ENCODE measurements at regions not wholly inside any gene's neighbourhood (a gene's known extent, or its start where the extent isn't known, plus 50 kb on each side); places are given as distances from the start of the nearest gene placed in this dataset.

DNA sequence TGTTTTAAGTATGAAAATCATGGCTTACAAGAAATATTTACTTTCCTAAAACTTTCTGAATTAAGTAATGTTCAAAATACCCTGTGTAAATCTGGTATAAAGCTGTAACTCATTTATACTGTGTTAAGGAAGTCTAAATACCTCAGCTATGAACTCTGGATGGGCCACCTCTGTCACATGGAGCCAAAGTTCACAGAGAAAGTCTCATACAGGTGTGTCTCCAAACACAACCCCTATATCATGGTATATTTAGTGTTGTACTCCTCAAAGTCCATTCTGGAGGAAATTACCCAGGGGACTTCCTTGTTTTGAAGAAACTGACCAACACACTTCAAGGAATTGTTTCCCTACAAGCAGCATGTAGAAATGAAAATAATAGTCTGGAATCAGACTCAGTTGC, 909.2 kb upstream of the TENM4 start:
- H3K9ac ChIP-seq (ENCODE audit: low read length) = no peak overlapping the region
- H3K9me3 ChIP-seq (ENCODE audit: control insufficient read depth, low read length) = no peaks in the 10 kb centered on the region
- peaks cover 13% of the 10 kb centered on the region for H3K4me1 ChIP-seq (ENCODE audit: control insufficient read depth, insufficient read depth, low read length)
- H3K36me3 ChIP-seq (ENCODE audit: control insufficient read depth, insufficient read depth, low read length) = no peaks in the 10 kb centered on the region
- no peaks in the 10 kb centered on the region for H3K27me3 ChIP-seq (ENCODE audit: control insufficient read depth, insufficient read depth, low read length)
- H3K4me3 ChIP-seq (ENCODE audit: low read length) = no peak overlapping the region

DNA sequence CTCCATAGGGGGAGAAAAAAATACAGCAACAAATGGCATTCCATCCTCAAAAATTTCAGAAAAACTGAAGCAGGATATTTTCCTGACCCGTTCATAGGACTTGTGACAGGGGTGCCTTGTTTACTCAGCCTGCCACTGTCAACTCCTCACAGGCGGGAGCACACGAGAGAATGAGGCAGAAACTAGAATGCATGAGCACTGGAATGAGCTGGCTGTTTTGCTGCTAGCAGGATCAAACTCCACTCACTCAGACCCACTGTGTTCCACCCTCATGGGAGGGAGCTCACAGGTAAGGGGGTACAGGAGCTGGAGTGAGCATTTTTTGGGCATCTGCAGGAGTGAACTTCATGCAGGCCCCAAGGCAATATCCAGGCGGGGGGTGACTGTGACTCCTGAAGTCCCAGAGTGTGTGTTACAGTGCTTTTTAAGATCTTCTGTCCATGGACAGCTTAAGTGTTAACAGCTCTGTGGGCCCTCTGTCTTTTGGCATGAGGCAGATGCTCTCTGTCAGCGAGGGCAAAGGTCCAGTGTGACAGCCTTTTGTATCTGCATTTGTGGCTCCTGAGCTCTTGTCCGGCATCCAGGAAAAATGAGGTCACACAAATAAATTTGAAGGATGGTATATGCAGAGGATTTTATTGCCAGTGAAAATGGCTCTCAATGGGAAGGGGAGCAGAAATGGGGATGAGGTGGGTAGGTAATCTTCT, 905.7 kb upstream of the TENM4 start:
- H3K4me1 ChIP-seq (ENCODE audit: control insufficient read depth, insufficient read depth, low read length) = peaks cover 13% of the 10 kb centered on the region

DNA sequence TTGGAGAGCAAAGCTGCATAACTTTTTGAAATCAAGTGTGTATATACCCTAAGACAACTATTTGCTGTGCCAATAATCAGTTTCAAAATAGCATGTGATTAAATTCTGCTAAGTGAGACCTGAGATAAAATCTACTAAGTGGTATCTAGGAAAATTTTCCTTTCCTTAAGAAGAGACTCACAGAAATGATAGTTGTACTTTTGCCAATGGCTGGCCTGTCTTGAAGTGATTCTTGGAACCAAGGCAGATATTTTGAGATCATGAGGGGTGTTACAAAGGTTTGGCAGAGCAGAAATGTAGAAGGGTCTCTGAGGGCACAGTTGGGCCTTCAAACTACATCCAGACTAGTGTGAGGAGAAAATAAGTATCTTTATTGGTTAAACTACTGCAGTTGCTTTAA, 902.6 kb upstream of the TENM4 start:
- H3K36me3 ChIP-seq (ENCODE audit: control insufficient read depth, insufficient read depth, low read length) = no peaks in the 10 kb centered on the region
- H3K4me1 ChIP-seq (ENCODE audit: control insufficient read depth, insufficient read depth, low read length) = peaks cover 5% of the 10 kb centered on the region
- no peaks in the 10 kb centered on the region for H3K9me3 ChIP-seq (ENCODE audit: control insufficient read depth, low read length)
- H3K4me3 ChIP-seq (ENCODE audit: low read length) = no peak overlapping the region
- no peak overlapping the region for H3K9ac ChIP-seq (ENCODE audit: low read length)
- H3K27me3 ChIP-seq (ENCODE audit: control insufficient read depth, insufficient read depth, low read length) = no peaks in the 10 kb centered on the region

More for the DNA sequence above, 905.7 kb upstream of the TENM4 start:
- Histone ChIP-seq H3K9me3 (ENCODE audit: control insufficient read depth, low read length) (no peaks in the 10 kb centered on the region), H3K9ac (ENCODE audit: low read length) (no peak overlapping the region), H3K4me3 (ENCODE audit: low read length) (no peak overlapping the region), H3K27me3 (ENCODE audit: control insufficient read depth, insufficient read depth, low read length) (no peaks in the 10 kb centered on the region), H3K36me3 (ENCODE audit: control insufficient read depth, insufficient read depth, low read length) (no peaks in the 10 kb centered on the region)

DNA sequence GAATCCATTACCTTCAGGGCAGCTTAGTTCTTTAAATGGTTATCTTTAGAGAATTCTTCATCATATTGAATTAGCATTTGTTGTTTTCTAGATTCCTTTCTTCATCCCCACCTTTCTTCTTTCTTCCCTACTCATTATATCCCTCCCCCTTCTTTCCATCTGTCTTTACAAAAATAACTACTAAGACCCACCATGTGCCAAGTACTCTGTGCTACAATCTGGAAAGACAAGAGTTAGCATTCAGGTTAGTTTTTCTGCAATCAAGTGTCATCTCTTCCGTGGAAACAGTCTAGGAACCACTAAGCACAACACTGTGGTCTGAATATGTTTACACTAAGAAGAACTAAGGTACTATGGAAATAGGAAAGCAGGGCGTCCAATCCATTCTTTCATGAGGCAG, 897.4 kb upstream of the TENM4 start:
- Histone ChIP-seq H3K4me3 (ENCODE audit: low read length) (no peak overlapping the region), H3K4me1 (ENCODE audit: control insufficient read depth, insufficient read depth, low read length) (no peaks in the 10 kb centered on the region), H3K9me3 (ENCODE audit: control insufficient read depth, low read length) (no peaks in the 10 kb centered on the region), H3K27me3 (ENCODE audit: control insufficient read depth, insufficient read depth, low read length) (no peaks in the 10 kb centered on the region), H3K9ac (ENCODE audit: low read length) (no peak overlapping the region), H3K36me3 (ENCODE audit: control insufficient read depth, insufficient read depth, low read length) (no peaks in the 10 kb centered on the region)

DNA sequence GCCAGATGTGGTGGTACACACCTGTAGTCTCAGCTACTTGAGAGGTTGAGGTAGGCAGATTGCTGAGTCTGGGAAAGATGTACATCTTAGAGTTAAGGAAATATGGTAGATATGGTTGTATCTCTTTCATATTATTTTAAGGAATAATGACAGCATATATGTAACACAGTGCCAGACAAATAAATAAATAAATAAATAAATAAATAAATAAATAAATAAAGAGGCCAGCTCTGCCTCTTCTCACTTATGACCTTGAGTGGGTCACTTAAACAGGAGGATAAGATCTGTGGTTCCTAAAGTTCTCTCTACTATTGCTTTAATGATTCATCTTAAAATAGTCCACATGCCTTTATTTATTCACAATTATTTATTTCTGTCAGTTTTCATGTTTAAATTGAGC, 890.9 kb upstream of the TENM4 start:
- Histone ChIP-seq H3K9ac (ENCODE audit: low read length) (no peak overlapping the region), H3K36me3 (ENCODE audit: control insufficient read depth, insufficient read depth, low read length) (no peaks in the 10 kb centered on the region), H3K4me3 (ENCODE audit: low read length) (no peak overlapping the region), H3K27me3 (ENCODE audit: control insufficient read depth, insufficient read depth, low read length) (no peaks in the 10 kb centered on the region), H3K4me1 (ENCODE audit: control insufficient read depth, insufficient read depth, low read length) (no peaks in the 10 kb centered on the region), H3K9me3 (ENCODE audit: control insufficient read depth, low read length) (no peaks in the 10 kb centered on the region)

DNA sequence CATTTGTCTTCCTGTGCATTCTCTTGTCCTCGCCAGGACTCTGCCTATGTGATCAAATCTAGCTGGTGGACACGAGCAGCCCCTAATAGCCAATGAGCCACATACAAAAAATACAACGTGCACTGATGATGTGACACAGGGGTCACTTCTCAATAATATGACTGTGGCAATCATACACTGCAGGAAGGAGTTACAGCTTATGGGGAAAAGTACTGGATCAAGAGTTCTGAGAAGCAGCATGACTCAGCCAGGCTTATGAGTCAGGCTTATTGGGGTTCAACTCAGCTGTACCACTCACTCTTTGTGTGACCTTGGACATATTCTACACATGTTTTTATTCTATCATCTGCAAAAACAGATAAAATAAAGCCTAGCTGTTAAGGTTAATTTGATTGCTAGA, 889.4 kb upstream of the TENM4 start:
- no peaks in the 10 kb centered on the region for H3K4me1 ChIP-seq (ENCODE audit: control insufficient read depth, insufficient read depth, low read length)
- no peaks in the 10 kb centered on the region for H3K27me3 ChIP-seq (ENCODE audit: control insufficient read depth, insufficient read depth, low read length)
- H3K36me3 ChIP-seq (ENCODE audit: control insufficient read depth, insufficient read depth, low read length) = no peaks in the 10 kb centered on the region
- no peak overlapping the region for H3K9ac ChIP-seq (ENCODE audit: low read length)
- no peak overlapping the region for H3K4me3 ChIP-seq (ENCODE audit: low read length)
- H3K9me3 ChIP-seq (ENCODE audit: control insufficient read depth, low read length) = no peaks in the 10 kb centered on the region

DNA sequence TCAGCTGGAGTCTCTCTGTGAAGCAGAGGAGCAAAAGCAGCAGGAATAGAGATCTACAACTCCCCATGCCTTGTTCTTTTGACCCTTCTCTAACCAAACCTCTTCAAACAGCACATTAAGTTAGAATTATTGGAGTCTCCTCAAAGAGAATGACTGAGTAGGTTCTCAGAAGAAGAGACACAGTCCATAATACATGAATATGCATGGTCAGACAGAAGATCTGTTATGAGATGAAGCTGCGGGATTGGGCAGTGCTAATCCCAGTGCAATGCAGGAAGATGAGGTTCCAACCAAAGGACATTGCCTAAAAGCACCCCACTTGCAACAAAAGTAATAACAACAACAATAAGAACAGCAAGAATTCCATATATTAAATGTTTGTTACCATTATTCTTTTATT, 887.9 kb upstream of the TENM4 start:
- Histone ChIP-seq H3K27me3 (ENCODE audit: control insufficient read depth, insufficient read depth, low read length) (no peaks in the 10 kb centered on the region), H3K9ac (ENCODE audit: low read length) (no peak overlapping the region), H3K4me1 (ENCODE audit: control insufficient read depth, insufficient read depth, low read length) (no peaks in the 10 kb centered on the region), H3K4me3 (ENCODE audit: low read length) (no peak overlapping the region), H3K9me3 (ENCODE audit: control insufficient read depth, low read length) (no peaks in the 10 kb centered on the region), H3K36me3 (ENCODE audit: control insufficient read depth, insufficient read depth, low read length) (no peaks in the 10 kb centered on the region)

DNA sequence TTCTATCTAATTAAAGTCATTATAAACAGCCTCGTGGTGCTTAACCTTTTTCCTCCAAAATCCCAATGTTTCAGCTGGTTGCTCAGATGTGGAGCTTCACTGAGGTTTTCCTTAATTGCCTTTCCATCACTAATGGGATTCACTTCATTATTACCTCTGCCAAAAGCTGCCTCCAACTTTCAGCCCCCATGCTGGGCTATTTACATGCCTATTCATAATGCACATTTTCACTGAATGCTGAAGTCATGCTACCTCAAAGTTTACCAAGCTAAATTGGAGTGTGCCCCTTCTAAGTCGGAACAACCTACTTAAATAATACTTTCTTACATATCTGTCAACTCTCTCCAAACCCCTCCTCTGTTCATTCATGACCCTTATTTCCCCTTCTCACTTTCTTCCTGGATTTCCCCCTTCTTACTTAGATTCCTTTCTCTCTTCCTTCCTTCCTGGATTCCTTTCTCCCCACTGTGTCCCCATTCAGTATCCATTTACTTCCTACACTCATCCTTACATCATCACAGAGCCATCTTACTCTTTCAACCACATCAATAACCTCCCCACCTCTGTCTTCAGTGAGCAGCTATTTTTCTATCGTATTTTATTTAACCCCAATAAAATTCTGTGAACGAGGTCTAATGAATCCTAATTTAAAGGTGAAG, 887.3 kb upstream of the TENM4 start:
- Histone ChIP-seq H3K9me3 (ENCODE audit: control insufficient read depth, low read length) (no peaks in the 10 kb centered on the region), H3K4me1 (ENCODE audit: control insufficient read depth, insufficient read depth, low read length) (no peaks in the 10 kb centered on the region), H3K36me3 (ENCODE audit: control insufficient read depth, insufficient read depth, low read length) (no peaks in the 10 kb centered on the region), H3K4me3 (ENCODE audit: low read length) (no peak overlapping the region), H3K9ac (ENCODE audit: low read length) (no peak overlapping the region), H3K27me3 (ENCODE audit: control insufficient read depth, insufficient read depth, low read length) (no peaks in the 10 kb centered on the region)

DNA sequence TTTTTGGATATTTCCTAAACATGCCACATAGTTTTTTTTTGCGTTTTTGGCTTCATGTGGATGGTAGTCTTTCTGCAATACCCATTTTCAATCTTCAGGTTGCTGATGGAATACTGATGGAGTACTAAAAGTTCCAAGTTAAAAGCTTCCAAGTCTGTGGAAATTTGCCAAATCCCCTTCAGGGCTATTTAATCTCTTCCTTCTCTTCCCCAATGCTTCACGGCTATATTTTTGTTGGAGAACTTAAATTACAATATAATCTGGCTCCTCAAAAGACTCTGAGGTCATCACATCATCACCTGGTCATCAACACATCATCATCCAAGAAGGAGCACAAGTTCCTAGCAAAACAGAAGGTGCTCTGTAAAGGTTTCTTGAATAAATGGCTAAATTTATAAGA, 881.0 kb upstream of the TENM4 start:
- H3K4me1 ChIP-seq (ENCODE audit: control insufficient read depth, insufficient read depth, low read length) = no peaks in the 10 kb centered on the region

DNA sequence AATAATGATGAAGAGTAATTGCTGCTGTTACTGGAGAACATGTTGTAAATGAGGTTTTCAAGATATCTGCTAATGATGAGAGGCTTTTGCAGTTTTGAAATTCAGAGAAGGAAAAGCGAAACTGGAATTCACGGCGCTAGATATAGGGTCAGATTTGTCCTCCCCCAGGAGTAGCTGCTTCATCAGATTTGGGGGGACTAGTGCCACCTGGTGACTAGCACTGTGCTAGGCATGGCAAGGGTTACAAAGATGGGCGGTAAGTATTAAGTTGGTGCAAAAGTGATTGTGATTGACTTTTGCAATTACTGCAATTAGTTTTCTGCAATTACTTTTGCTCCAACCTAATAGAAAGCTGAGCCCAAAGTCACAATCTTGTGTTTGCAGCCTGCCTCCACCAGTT, 879.9 kb upstream of the TENM4 start:
- H3K9ac ChIP-seq (ENCODE audit: low read length) = no peak overlapping the region
- H3K9me3 ChIP-seq (ENCODE audit: control insufficient read depth, low read length) = no peaks in the 10 kb centered on the region
- no peaks in the 10 kb centered on the region for H3K36me3 ChIP-seq (ENCODE audit: control insufficient read depth, insufficient read depth, low read length)
- no peaks in the 10 kb centered on the region for H3K27me3 ChIP-seq (ENCODE audit: control insufficient read depth, insufficient read depth, low read length)
- H3K4me1 ChIP-seq (ENCODE audit: control insufficient read depth, insufficient read depth, low read length) = no peaks in the 10 kb centered on the region
- no peak overlapping the region for H3K4me3 ChIP-seq (ENCODE audit: low read length)

More for the DNA sequence above, 881.0 kb upstream of the TENM4 start:
- no peaks in the 10 kb centered on the region for H3K27me3 ChIP-seq (ENCODE audit: control insufficient read depth, insufficient read depth, low read length)
- no peaks in the 10 kb centered on the region for H3K36me3 ChIP-seq (ENCODE audit: control insufficient read depth, insufficient read depth, low read length)
- H3K4me3 ChIP-seq (ENCODE audit: low read length) = no peak overlapping the region
- H3K9me3 ChIP-seq (ENCODE audit: control insufficient read depth, low read length) = no peaks in the 10 kb centered on the region
- no peak overlapping the region for H3K9ac ChIP-seq (ENCODE audit: low read length)

DNA sequence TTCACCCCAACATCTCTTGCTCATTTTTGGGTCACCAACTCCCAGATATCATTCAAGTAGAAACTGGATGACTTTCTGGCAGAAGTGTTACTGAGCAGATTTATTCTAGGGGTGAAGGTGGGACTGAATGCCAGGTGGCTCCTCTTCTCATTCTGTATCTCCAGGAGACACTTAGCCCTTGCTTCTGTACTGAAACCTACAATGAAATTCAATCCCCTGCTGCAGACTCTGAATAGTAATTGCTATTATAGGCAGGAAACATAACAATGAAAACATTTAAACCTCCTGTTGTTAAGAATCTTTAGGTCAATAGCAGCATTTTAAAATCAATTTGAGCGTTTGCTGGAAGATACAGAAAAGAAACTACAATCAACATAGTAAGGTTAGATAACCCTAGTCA, 879.4 kb upstream of the TENM4 start:
- no peak overlapping the region for H3K4me3 ChIP-seq (ENCODE audit: low read length)
- H3K36me3 ChIP-seq (ENCODE audit: control insufficient read depth, insufficient read depth, low read length) = no peaks in the 10 kb centered on the region
- no peaks in the 10 kb centered on the region for H3K27me3 ChIP-seq (ENCODE audit: control insufficient read depth, insufficient read depth, low read length)
- no peaks in the 10 kb centered on the region for H3K4me1 ChIP-seq (ENCODE audit: control insufficient read depth, insufficient read depth, low read length)
- no peaks in the 10 kb centered on the region for H3K9me3 ChIP-seq (ENCODE audit: control insufficient read depth, low read length)
- no peak overlapping the region for H3K9ac ChIP-seq (ENCODE audit: low read length)

DNA sequence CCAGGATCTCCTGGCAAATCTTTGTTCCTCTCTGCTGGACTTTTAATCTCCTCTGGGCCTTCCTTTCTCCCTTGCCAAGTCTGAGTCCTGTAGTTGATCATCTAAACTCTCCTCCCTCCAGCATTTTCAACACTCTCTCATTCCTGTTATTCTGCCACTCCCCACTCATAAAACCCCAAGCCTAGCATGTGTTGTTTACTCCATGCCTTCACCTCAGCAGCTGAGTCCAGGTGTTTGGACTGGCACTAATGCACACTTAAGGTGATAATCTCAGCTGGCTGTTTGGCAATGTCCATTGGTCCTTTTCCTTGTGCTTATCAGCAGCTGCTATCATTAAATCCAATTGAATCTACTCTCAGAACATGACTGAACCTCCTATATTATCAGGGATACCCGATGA, 876.8 kb upstream of the TENM4 start:
- H3K9ac ChIP-seq (ENCODE audit: low read length) = no peak overlapping the region
- no peak overlapping the region for H3K4me3 ChIP-seq (ENCODE audit: low read length)
- no peaks in the 10 kb centered on the region for H3K4me1 ChIP-seq (ENCODE audit: control insufficient read depth, insufficient read depth, low read length)
- H3K9me3 ChIP-seq (ENCODE audit: control insufficient read depth, low read length) = no peaks in the 10 kb centered on the region
- no peaks in the 10 kb centered on the region for H3K36me3 ChIP-seq (ENCODE audit: control insufficient read depth, insufficient read depth, low read length)
- H3K27me3 ChIP-seq (ENCODE audit: control insufficient read depth, insufficient read depth, low read length) = no peaks in the 10 kb centered on the region
